Lung (tissue), 11 donors: ENCODE measurements at regions not wholly inside any gene's neighbourhood (a gene's known extent, or its start where the extent isn't known, plus 50 kb on each side); places are given as distances from the start of the nearest gene placed in this dataset.
A peak's percentile ranks its signal among the peaks of the same experiment; 100 is the strongest.
"Not testable (repeated sequence)": the region's sequence is repeated elsewhere in the genome, so short reads cannot be mapped to it uniquely, and the experiment has no call there.

Source experiments
- ATAC-seq: fragments of 200-7000 bp; cut with Tn5 transposase; one replicate; pipeline ENCODE4 v1.9.1; 2020; ENCODE audit warnings: moderate number of reproducible peaks; ENCODE audit not compliant: insufficient read depth, low FRiP score
- DNase-seq, 3 donors: peaks; one replicate each; pipeline ENCODE4 v3.0.0-alpha.2; 2013 to 2017
- H3K27ac ChIP-seq, 2 donors: one replicate each; pipeline ENCODE4 v1.5.1; 2013; ENCODE audit warnings: mild to moderate bottlenecking in 2 of 2, moderate library complexity in 2 of 2, control low read depth in 1 of 2, inconsistent platforms in 1 of 2, low read depth in 1 of 2, low read length in 1 of 2
- H3K27me3 ChIP-seq, 3 donors: one replicate each; pipeline ENCODE4 v1.5.1; 2013; ENCODE audit warnings: low read length in 2 of 3; ENCODE audit not compliant: control insufficient read depth in 3 of 3, insufficient read depth in 3 of 3
- H3K36me3 ChIP-seq, 4 donors: one replicate each; pipeline ENCODE4 v1.5.1; 2013; ENCODE audit warnings: low read length in 4 of 4, mild to moderate bottlenecking in 1 of 4, moderate library complexity in 1 of 4; ENCODE audit not compliant: control insufficient read depth in 4 of 4, insufficient read depth in 4 of 4
- H3K4me1 ChIP-seq, 5 donors: one replicate each; pipeline ENCODE4 v1.5.1; 2013; ENCODE audit warnings: low read length in 5 of 5, mild to moderate bottlenecking in 2 of 5, moderate library complexity in 1 of 5; ENCODE audit not compliant: control insufficient read depth in 5 of 5, insufficient read depth in 5 of 5
- H3K4me3 ChIP-seq: one replicate; pipeline ENCODE4 v1.5.1; 2013; ENCODE audit warnings: mild to moderate bottlenecking, control low read depth, moderate library complexity
- H3K9ac ChIP-seq, 2 donors: one replicate each; pipeline ENCODE4 v1.5.1; 2013; ENCODE audit warnings: low read length in 2 of 2, control low read depth in 1 of 2; ENCODE audit not compliant: insufficient read depth in 1 of 2
- H3K9me3 ChIP-seq, 4 donors: one replicate each; pipeline ENCODE4 v1.5.1; 2013; ENCODE audit warnings: low read length in 3 of 4, mild to moderate bottlenecking in 1 of 4, moderate library complexity in 1 of 4; ENCODE audit not compliant: control insufficient read depth in 4 of 4, insufficient read depth in 3 of 4
- CTCF ChIP-seq: IDR thresholded peaks from 2 replicates; pipeline ENCODE4 v1.5.1; 2012; ENCODE audit warnings: mild to moderate bottlenecking; ENCODE audit errors: control extremely low read depth, extremely low read depth
- WGBS, 2 donors: extraction: QIAGEN DNeasy Blood & Tissue Kit; methylation state at CpG; one replicate each; pipeline ENCODE4 v1.1.7; 2013; 5-methylcytosine and 5-hydroxymethylcytosine counted together
- donor health status: control.
- donor health status: control.
- donor health status: Bipolar disorder and iron deficiency.
- donor health status: healthy.
- donor health status: DM: yes; HTN: yes; CAD: no.

DNA sequence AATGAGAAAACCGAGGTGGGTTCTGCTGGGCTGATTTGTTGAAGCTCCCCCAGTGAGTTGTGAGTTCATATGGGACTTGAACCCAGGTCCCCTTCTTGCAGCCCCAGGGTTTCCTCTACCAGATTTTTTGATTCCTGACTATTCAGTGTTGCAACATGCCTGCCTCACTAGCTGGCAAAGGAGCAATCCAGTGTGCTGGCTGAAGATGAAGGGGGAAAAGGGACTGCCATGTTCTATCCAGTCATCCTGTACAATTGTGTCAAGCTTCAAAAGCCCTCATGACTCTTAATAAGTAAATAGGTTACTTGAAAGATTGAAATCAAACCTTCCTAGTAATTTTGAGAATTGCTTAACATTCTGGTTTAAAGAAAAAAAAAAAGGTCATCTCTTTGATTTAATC is 211.5 kb upstream of the TP63 start:
- Histone ChIP-seq H3K27me3 (no peaks in the 10 kb centered on the region), H3K4me1 (peaks cover 0 to 13% (median 0%) of the 10 kb centered on the region in 5 donors), H3K36me3 (no peaks in the 10 kb centered on the region), H3K9ac (no peak overlapping the region), H3K9me3 (no peaks in the 10 kb centered on the region), H3K27ac (no peak overlapping the region), H3K4me3 (no peak overlapping the region)
- 68 to 77% methylated on average over 1 of the region's 1 CpG for WGBS, 2 donors
- no peak for ATAC-seq
- peak in 2 of 3 donors; percentile 15 to 39 for DNase-seq
- TF ChIP-seq CTCF: no peak

DNA sequence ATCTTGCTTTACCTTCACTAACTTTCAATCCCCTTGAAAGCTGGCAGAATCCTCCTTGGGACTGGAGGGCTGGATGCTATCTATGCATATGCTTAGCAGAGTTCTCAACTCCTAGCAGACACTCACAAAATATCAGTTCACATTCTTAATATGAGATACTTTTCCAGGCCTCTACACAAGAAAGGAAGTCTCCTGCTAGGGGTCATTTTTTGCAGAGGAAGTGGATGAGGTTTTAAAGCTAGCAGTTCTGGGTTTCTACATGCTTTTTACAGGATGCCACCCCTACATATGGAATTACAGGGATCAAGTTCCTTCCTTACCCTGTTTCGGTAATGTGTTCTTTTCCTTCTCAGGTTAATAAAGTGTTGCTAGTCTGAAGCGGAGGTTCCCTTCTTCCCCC is 206.3 kb upstream of the TP63 start:
- Histone ChIP-seq H3K27me3 (no peaks in the 10 kb centered on the region), H3K4me1 (no peaks in the 10 kb centered on the region), H3K9ac (no peak overlapping the region), H3K36me3 (no peaks in the 10 kb centered on the region), H3K9me3 (no peaks in the 10 kb centered on the region), H3K4me3 (no peak overlapping the region), H3K27ac (no peak overlapping the region)
- no peak for TF ChIP-seq CTCF
- 87 to 93% methylated on average over 2 of the region's 2 CpGs for WGBS, 2 donors
- DNase-seq: no peak
- no peak for ATAC-seq

DNA sequence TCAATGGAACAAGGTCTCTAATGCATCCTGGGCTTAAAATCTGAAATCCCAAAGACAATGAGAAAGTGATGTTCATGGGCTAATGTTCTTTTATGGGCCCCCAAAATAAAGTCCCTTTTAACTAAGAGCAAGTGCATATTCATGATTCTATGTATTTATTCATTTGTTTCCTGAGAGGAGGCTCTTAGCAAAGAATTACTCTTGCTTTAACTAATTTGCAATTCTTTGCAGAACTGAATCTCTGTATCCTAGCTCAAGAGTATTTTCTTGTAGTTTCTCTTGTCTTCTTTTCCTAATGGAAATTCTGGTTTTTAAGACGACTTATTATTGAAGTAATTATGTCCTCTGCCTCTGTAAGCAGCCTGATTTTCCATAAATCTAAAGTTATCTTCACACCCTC is 202.2 kb upstream of the TP63 start:
- Histone ChIP-seq H3K27me3 (no peaks in the 10 kb centered on the region), H3K36me3 (no peaks in the 10 kb centered on the region), H3K4me3 (no peak overlapping the region), H3K4me1 (no peaks in the 10 kb centered on the region), H3K9me3 (peaks cover 0 to 5% (median 0%) of the 10 kb centered on the region in 4 donors), H3K27ac (no peak overlapping the region), H3K9ac (no peak overlapping the region)
- TF ChIP-seq CTCF: no peak
- ATAC-seq: no peak
- no peak for DNase-seq
- 49 to 66% methylated on average over 1 of the region's 1 CpG for WGBS, 2 donors

DNA sequence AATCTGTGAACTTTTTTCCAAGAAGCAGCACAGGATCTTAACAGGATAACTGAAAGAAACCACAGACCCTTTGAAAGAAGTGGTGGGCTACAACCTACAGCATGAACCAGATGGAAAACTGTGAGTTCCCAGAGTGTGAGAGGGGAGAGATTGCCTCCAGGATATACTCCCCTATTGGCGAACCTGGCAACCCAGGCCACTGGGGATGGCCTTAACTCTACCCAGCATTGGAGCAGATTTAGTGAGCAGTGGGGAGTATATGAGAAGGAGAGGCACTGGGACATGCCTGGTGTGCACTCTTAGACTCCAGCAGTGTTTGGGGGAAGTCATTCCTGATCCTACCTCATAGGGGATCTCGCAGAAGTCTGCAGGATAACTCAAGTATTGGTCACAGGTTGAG is 201.0 kb upstream of the TP63 start:
- H3K27me3 ChIP-seq: no peaks in the 10 kb centered on the region
- H3K36me3 ChIP-seq: no peaks in the 10 kb centered on the region
- 91 to 97% methylated on average over 2 of the region's 2 CpGs for WGBS, 2 donors
- no peak overlapping the region for H3K4me3 ChIP-seq
- no peaks in the 10 kb centered on the region for H3K4me1 ChIP-seq
- DNase-seq: no peak
- H3K9ac ChIP-seq: no peak overlapping the region
- no peak for TF ChIP-seq CTCF
- H3K9me3 ChIP-seq: peaks cover 0 to 5% (median 0%) of the 10 kb centered on the region in 4 donors
- ATAC-seq: no peak
- no peak overlapping the region for H3K27ac ChIP-seq

DNA sequence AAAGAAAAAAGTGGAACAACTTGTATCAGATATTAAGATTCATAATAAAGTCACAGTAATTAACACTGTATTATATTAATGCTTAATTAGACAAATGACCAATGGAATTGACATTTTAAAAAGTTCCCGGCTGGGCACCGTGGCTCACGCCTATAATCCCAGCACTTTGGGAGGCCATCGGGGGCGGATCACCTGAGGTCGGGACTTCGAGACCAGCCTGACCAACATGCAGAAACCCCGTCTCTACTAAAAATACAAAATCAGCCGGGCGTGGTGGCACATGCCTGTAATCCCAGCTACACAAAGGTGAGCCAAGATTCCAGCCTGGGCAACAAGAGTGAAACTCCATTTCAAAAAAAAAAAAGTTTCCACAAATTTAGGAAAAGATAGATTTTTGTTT is 188.9 kb upstream of the TP63 start:
- ATAC-seq, H3K27me3 ChIP-seq, H3K27ac ChIP-seq, H3K36me3 ChIP-seq, H3K9ac ChIP-seq, H3K4me3 ChIP-seq, DNase-seq, H3K4me1 ChIP-seq, H3K9me3 ChIP-seq: not testable (repeated sequence)
- WGBS, 2 donors: 96 to 97% methylated on average over 10 of the region's 10 CpGs
